WTC11 (cell line): ENCODE measurements at regions not wholly inside any gene's neighbourhood (a gene's known extent, or its start where the extent isn't known, plus 50 kb on each side); places are given as distances from the start of the nearest gene placed in this dataset.

Experiments
- ELF4 ChIP-seq: sonication (generic); formaldehyde crosslinking; IDR thresholded peaks from 2 replicates; pipeline ENCODE4 v1.8.1; 2022; ENCODE audit warnings: low read depth, mild to moderate bottlenecking, moderate library complexity, missing genetic modification reagents
- HMGA2 ChIP-seq: fragments of 250-450 bp; sonication (Bioruptor Pico); IDR thresholded peaks from 2 replicates; pipeline ENCODE4 v1.4.0; 2021; ENCODE audit warnings: mild to moderate bottlenecking, moderate library complexity
- IRF2 ChIP-seq: sonication (generic); formaldehyde crosslinking; IDR thresholded peaks from 2 replicates; pipeline ENCODE4 v1.8.0; 2022; ENCODE audit warnings: low read depth, missing genetic modification reagents, borderline replicate concordance
- SP1 ChIP-seq: sonication (generic); formaldehyde crosslinking; conservative IDR thresholded peaks from 2 replicates; pipeline ENCODE4 v1.8.1; 2022; ENCODE audit warnings: missing genetic modification reagents
- TEAD4 ChIP-seq: sonication (generic); formaldehyde crosslinking; IDR thresholded peaks from 2 replicates; pipeline ENCODE4 v1.8.0; 2022; ENCODE audit warnings: mild to moderate bottlenecking, missing genetic modification reagents
- ZBTB21 ChIP-seq: sonication (generic); formaldehyde crosslinking; IDR thresholded peaks from 2 replicates; pipeline ENCODE4 v1.8.1; 2023; ENCODE audit warnings: mild to moderate bottlenecking, missing genetic modification reagents, borderline replicate concordance
- ZNF232 ChIP-seq: sonication (generic); formaldehyde crosslinking; IDR thresholded peaks from 2 replicates; pipeline ENCODE4 v1.8.0; 2022; ENCODE audit warnings: mild to moderate bottlenecking, missing genetic modification reagents
- TF ChIP-seq, protein P1 (sequence below): sonication (generic); formaldehyde crosslinking; IDR thresholded peaks from 2 replicates; pipeline ENCODE4 v1.8.1; 2023; ENCODE audit warnings: mild to moderate bottlenecking, missing genetic modification reagents, borderline replicate concordance
- TF ChIP-seq, protein P2 (sequence below): fragments of 200-600 bp; IDR thresholded peaks from 2 replicates; pipeline ENCODE4 v1.8.0; 2022; ENCODE audit warnings: antibody characterized with exemption
- TF ChIP-seq, protein P3 (sequence below): fragments of 250-450 bp; sonication (Bioruptor Pico); conservative IDR thresholded peaks from 2 replicates; pipeline ENCODE4 v1.9.0; 2021; ENCODE audit warnings: mild to moderate bottlenecking
- TF ChIP-seq, protein P4 (sequence below): sonication (generic); formaldehyde crosslinking; IDR thresholded peaks from 2 replicates; pipeline ENCODE4 v1.8.1; 2023; ENCODE audit warnings: mild to moderate bottlenecking, missing genetic modification reagents
- TF ChIP-seq, protein P5 (sequence below): fragments of 250-450 bp; sonication (Bioruptor Pico); IDR thresholded peaks from 2 replicates; pipeline ENCODE4 v1.9.0; 2021; ENCODE audit warnings: moderate library complexity, mild to moderate bottlenecking, inconsistent platforms, borderline replicate concordance

DNA sequence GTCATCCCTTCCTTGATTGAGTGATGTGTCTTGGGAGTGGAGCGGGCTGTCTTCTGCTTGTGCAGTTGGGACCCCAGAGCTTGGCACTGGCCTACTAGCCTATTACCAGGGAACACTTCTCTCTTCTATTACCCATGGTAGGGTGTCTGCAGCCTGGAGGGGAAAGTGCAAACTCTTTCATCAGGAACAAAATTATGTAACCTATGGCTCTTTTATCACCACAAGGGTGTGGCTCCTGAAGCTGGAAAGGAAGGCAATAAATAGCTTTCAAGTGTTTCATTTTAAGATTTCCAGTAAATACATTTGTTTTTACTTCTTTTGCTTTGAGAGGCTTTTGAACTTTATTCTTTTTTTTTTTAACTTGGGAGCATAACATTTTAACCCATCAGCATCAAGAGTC, 349.7 kb upstream of the FAR2 start:
- TF ChIP-seq ELF4, result no peak
- no peak for TF ChIP-seq TEAD4 (CRISPR knock-in tag)
- TF ChIP-seq, protein P1, sequence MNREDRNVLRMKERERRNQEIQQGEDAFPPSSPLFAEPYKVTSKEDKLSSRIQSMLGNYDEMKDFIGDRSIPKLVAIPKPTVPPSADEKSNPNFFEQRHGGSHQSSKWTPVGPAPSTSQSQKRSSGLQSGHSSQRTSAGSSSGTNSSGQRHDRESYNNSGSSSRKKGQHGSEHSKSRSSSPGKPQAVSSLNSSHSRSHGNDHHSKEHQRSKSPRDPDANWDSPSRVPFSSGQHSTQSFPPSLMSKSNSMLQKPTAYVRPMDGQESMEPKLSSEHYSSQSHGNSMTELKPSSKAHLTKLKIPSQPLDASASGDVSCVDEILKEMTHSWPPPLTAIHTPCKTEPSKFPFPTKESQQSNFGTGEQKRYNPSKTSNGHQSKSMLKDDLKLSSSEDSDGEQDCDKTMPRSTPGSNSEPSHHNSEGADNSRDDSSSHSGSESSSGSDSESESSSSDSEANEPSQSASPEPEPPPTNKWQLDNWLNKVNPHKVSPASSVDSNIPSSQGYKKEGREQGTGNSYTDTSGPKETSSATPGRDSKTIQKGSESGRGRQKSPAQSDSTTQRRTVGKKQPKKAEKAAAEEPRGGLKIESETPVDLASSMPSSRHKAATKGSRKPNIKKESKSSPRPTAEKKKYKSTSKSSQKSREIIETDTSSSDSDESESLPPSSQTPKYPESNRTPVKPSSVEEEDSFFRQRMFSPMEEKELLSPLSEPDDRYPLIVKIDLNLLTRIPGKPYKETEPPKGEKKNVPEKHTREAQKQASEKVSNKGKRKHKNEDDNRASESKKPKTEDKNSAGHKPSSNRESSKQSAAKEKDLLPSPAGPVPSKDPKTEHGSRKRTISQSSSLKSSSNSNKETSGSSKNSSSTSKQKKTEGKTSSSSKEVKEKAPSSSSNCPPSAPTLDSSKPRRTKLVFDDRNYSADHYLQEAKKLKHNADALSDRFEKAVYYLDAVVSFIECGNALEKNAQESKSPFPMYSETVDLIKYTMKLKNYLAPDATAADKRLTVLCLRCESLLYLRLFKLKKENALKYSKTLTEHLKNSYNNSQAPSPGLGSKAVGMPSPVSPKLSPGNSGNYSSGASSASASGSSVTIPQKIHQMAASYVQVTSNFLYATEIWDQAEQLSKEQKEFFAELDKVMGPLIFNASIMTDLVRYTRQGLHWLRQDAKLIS, result no peak
- TF ChIP-seq, protein P2, sequence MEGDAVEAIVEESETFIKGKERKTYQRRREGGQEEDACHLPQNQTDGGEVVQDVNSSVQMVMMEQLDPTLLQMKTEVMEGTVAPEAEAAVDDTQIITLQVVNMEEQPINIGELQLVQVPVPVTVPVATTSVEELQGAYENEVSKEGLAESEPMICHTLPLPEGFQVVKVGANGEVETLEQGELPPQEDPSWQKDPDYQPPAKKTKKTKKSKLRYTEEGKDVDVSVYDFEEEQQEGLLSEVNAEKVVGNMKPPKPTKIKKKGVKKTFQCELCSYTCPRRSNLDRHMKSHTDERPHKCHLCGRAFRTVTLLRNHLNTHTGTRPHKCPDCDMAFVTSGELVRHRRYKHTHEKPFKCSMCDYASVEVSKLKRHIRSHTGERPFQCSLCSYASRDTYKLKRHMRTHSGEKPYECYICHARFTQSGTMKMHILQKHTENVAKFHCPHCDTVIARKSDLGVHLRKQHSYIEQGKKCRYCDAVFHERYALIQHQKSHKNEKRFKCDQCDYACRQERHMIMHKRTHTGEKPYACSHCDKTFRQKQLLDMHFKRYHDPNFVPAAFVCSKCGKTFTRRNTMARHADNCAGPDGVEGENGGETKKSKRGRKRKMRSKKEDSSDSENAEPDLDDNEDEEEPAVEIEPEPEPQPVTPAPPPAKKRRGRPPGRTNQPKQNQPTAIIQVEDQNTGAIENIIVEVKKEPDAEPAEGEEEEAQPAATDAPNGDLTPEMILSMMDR, result no peak
- TF ChIP-seq SP1, result no peak
- TF ChIP-seq, protein P3, sequence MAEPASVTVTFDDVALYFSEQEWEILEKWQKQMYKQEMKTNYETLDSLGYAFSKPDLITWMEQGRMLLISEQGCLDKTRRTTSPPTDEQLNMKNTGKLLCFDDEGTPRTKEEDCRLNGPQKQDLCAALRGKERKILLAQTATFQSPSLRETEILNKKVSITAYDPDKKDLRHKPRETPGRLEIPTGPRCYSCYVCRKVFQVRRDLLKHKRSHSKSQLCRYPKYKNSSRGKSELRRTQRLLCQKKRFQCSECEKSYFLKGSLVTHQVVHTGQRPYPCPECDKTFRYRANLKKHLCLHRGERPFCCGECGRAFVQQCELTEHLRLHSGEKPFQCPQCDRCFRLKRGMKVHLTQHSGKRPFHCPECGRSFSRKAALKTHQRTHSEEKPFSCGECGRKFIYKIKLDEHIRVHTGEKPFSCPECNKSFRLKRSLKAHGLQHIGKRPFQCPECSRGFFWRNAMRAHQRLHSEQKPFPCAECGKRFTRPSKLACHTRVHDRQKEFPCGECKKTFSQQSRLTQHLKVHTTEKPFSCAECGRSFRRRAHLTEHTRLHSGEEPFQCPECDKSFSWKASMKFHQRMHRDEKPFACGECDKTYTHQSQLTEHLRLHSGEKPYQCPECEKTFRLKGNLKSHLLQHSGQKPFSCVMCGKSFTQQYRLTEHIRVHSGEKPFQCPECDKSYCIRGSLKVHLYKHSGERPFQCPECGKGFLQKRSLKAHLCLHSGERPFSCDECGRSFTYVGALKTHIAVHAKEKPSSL (CRISPR knock-in tag), result no peak
- no peak for TF ChIP-seq IRF2 (CRISPR knock-in tag)
- no peak for TF ChIP-seq ZBTB21 (CRISPR knock-in tag)
- TF ChIP-seq, protein P4, sequence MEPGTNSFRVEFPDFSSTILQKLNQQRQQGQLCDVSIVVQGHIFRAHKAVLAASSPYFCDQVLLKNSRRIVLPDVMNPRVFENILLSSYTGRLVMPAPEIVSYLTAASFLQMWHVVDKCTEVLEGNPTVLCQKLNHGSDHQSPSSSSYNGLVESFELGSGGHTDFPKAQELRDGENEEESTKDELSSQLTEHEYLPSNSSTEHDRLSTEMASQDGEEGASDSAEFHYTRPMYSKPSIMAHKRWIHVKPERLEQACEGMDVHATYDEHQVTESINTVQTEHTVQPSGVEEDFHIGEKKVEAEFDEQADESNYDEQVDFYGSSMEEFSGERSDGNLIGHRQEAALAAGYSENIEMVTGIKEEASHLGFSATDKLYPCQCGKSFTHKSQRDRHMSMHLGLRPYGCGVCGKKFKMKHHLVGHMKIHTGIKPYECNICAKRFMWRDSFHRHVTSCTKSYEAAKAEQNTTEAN (CRISPR knock-in tag), result no peak
- TF ChIP-seq ZNF232 (CRISPR knock-in tag), result no peak
- no peak for TF ChIP-seq HMGA2 (CRISPR knock-in tag)
- TF ChIP-seq, protein P5, sequence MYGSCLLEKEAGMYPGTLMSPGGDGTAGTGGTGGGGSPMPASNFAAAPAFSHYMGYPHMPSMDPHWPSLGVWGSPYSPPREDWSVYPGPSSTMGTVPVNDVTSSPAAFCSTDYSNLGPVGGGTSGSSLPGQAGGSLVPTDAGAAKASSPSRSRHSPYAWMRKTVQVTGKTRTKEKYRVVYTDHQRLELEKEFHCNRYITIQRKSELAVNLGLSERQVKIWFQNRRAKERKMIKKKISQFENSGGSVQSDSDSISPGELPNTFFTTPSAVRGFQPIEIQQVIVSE, result no peak
